NCI-H2196 (cell line): ENCODE measurements at regions not wholly inside any gene's neighbourhood (a gene's known extent, or its start where the extent isn't known, plus 50 kb on each side); places are given as distances from the start of the nearest gene placed in this dataset.
A peak's percentile ranks its signal among the peaks of the same experiment; 100 is the strongest.
"Not testable (repeated sequence)": the region's sequence is repeated elsewhere in the genome, so short reads cannot be mapped to it uniquely, and the experiment has no call there.

Source experiments
- DNase-seq: peaks from one replicate; lab custom pipeline; 2025; ENCODE audit not compliant: unreplicated experiment; lab: John Stamatoyannopoulos, UW

GRCh38 chr7:97234494-97234893 lies 117.0 kb downstream of the SDHAF3 start:
- DNase-seq, result not testable (repeated sequence)

GRCh38 chr7:97246317-97246716 lies 128.8 kb downstream of the SDHAF3 start:
- DNase-seq, result no peak

- not testable (repeated sequence) for DNase-seq
Observed at GRCh38 chr7:97258187-97258586, 140.7 kb downstream of the SDHAF3 start.

- no peak for DNase-seq
Observed at GRCh38 chr7:97269741-97270140, 152.2 kb downstream of the SDHAF3 start.

GRCh38 chr7:97270280-97270679 lies 152.8 kb downstream of the SDHAF3 start:
- DNase-seq, result no peak

- DNase-seq, result no peak
Observed at GRCh38 chr7:97271619-97272018, 154.1 kb downstream of the SDHAF3 start.

GRCh38 chr7:97272237-97272975 lies 154.9 kb downstream of the SDHAF3 start:
- DNase-seq, result no peak

- DNase-seq, result no peak
Observed at GRCh38 chr7:97275475-97275874, 158.0 kb downstream of the SDHAF3 start.

- DNase-seq, result no peak
Observed at GRCh38 chr7:97280950-97281349, 163.5 kb downstream of the SDHAF3 start.

- no peak for DNase-seq
Observed at GRCh38 chr7:97285348-97285747, 167.8 kb downstream of the SDHAF3 start.

- no peak for DNase-seq
Observed at GRCh38 chr7:97293031-97293430, 175.5 kb downstream of the SDHAF3 start.

GRCh38 chr7:97298561-97298960 lies 181.1 kb downstream of the SDHAF3 start:
- no peak for DNase-seq

GRCh38 chr7:97305589-97305988 lies 188.1 kb downstream of the SDHAF3 start:
- no peak for DNase-seq

- no peak for DNase-seq
Observed at GRCh38 chr7:97307521-97308108, 190.1 kb downstream of the SDHAF3 start.

- DNase-seq, result no peak
Observed at GRCh38 chr7:97313900-97314299, 196.4 kb downstream of the SDHAF3 start.

GRCh38 chr7:97317575-97317974 lies 200.1 kb downstream of the SDHAF3 start:
- DNase-seq, result no peak

- DNase-seq, result not testable (repeated sequence)
Observed at GRCh38 chr7:97329871-97330270, 212.4 kb downstream of the SDHAF3 start.

GRCh38 chr7:97337849-97338248 lies 220.4 kb downstream of the SDHAF3 start:
- no peak for DNase-seq

- peak; percentile 3 for DNase-seq
Observed at GRCh38 chr7:97342512-97342911, 225.0 kb downstream of the SDHAF3 start.

- DNase-seq, result no peak
Observed at GRCh38 chr7:97346349-97346748, 228.9 kb downstream of the SDHAF3 start.

- no peak for DNase-seq
Observed at GRCh38 chr7:97351488-97351887, 234.0 kb downstream of the SDHAF3 start.

- no peak for DNase-seq
Observed at GRCh38 chr7:97357459-97357858, 240.0 kb downstream of the SDHAF3 start.

GRCh38 chr7:97372882-97373281 lies 255.4 kb downstream of the SDHAF3 start:
- DNase-seq, result no peak
